HG02884 (cell line): ENCODE measurements at regions not wholly inside any gene's neighbourhood (a gene's known extent, or its start where the extent isn't known, plus 50 kb on each side); places are given as distances from the start of the nearest gene placed in this dataset.

Experiments used
- ATAC-seq: cut with Tn5 transposase; IDR thresholded peaks from one replicate; pipeline ENCODE4 v1.9.1; 2021; ENCODE audit warnings: mild to moderate bottlenecking, moderate library complexity; ENCODE audit not compliant: unreplicated experiment

GRCh38 chr2:45074713-45075112 is 65.5 kb upstream of the SIX2 start:
- ATAC-seq = no peak

- no peak for ATAC-seq
Measured at GRCh38 chr2:45072862-45073237, 63.6 kb upstream of the SIX2 start.

- ATAC-seq = no peak
Measured at GRCh38 chr2:45072064-45072861, 63.0 kb upstream of the SIX2 start.

- ATAC-seq = no peak
Measured at GRCh38 chr2:45070113-45070652, 60.9 kb upstream of the SIX2 start.

- no peak for ATAC-seq
Measured at GRCh38 chr2:45069684-45070083, 60.4 kb upstream of the SIX2 start.

- ATAC-seq = no peak
Measured at GRCh38 chr2:45068571-45069140, 59.4 kb upstream of the SIX2 start.

- no peak for ATAC-seq
Measured at GRCh38 chr2:45067859-45068570, 58.8 kb upstream of the SIX2 start.
